Spleen (tissue), 7 donors: ENCODE measurements at regions not wholly inside any gene's neighbourhood (a gene's known extent, or its start where the extent isn't known, plus 50 kb on each side); places are given as distances from the start of the nearest gene placed in this dataset.

Source experiments
- POLR2AphosphoS5 ChIP-seq, 3 donors: sonication (generic); formaldehyde crosslinking; IDR thresholded peaks; one replicate each; pipeline ENCODE4 v1.5.1; 2017; ENCODE audit warnings: antibody characterized with exemption in 3 of 3
- TF ChIP-seq, protein P1 (sequence below), 11 experiments: fragments of 200-600 bp in 7 of 11; fragments of 450-650 bp in 4 of 11; sonication (generic) in 4 of 11; IDR thresholded peaks in 8 of 11; conservative IDR thresholded peaks in 3 of 11; 1 replicate in 7 of 11; 2 replicates in 4 of 11; pipeline versions ENCODE4 v1.4.0 to v1.8.0; 2016 to 2021; ENCODE audit warnings: antibody characterized with exemption in 11 of 11, inconsistent platforms in 4 of 11, mild to moderate bottlenecking in 1 of 11
- donor health status: DM: no; HTN: no; CAD: no; lungs with moderate emphysema.
- donor health status: DM: no; HTN: no; CAD: no.
- donor health status: DM: no; HTN: no; CAD: no.

DNA sequence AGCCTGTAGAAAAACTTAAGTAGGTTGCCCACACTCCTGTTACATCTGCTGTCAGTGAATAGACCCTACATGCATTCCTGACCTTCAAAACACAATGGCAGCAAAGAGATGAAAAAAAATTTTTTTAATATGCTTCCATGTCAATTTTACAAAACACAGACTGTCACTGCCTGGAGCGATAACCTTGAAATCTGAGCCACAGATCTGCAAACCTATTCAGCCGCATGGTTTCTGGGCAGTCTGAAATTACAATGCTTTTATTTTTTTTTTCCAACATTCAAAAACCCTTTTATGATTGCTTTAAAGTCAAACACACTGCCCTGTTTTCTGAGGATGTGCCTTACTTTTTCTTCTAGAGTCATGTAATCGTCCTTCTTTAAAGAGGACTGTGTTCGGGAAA, 264.9 kb upstream of the PUDP start:
- TF ChIP-seq, protein P1, sequence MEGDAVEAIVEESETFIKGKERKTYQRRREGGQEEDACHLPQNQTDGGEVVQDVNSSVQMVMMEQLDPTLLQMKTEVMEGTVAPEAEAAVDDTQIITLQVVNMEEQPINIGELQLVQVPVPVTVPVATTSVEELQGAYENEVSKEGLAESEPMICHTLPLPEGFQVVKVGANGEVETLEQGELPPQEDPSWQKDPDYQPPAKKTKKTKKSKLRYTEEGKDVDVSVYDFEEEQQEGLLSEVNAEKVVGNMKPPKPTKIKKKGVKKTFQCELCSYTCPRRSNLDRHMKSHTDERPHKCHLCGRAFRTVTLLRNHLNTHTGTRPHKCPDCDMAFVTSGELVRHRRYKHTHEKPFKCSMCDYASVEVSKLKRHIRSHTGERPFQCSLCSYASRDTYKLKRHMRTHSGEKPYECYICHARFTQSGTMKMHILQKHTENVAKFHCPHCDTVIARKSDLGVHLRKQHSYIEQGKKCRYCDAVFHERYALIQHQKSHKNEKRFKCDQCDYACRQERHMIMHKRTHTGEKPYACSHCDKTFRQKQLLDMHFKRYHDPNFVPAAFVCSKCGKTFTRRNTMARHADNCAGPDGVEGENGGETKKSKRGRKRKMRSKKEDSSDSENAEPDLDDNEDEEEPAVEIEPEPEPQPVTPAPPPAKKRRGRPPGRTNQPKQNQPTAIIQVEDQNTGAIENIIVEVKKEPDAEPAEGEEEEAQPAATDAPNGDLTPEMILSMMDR (IDR thresholded peaks at IDR 0.05 in 8 of 11, conservative IDR thresholded peaks at IDR 0.05 in 3 of 11), result no peak
- TF ChIP-seq POLR2AphosphoS5 (IDR thresholded peaks at IDR 0.05), result no peak
